ENCODE measurements at regions not wholly inside any gene's neighbourhood (a gene's known extent, or its start where the extent isn't known, plus 50 kb on each side); places are given as distances from the start of the nearest gene placed in this dataset.

- ChIA-PET CTCF (no interaction called here), POLR2A (ENCODE audit: low non-redundant PET) (no interaction called here)
- intact Hi-C loops (cut with micrococcal nuclease; ENCODE audit: unreplicated experiment) = no loop called here
- H3K9me3 ChIP-seq (ENCODE audit: low read depth, low read length, poor library complexity, severe bottlenecking) = no peaks in the 10 kb centered on the region
- H3K27ac ChIP-seq (ENCODE audit: low read depth, low read length, poor library complexity, severe bottlenecking) = no peak overlapping the region
- no peaks in the 10 kb centered on the region for H3K4me1 ChIP-seq (ENCODE audit: insufficient read depth, low read length, poor library complexity, severe bottlenecking)
- no peaks in the 10 kb centered on the region for H3K27me3 ChIP-seq (replicated peaks; ENCODE audit: insufficient read depth, low read depth, low read length, poor library complexity)
- BruUV-seq (replicated peaks) = no TSS peak
- H3K36me3 ChIP-seq (ENCODE audit: insufficient read depth, low read length, poor library complexity, severe bottlenecking) = no peaks in the 10 kb centered on the region
- TF ChIP-seq EZH2 (IDR thresholded peaks at IDR 0.05; ENCODE audit: borderline replicate concordance, low read depth, low read length, poor library complexity, severe bottlenecking) = no peak
- TF ChIP-seq, protein P1, sequence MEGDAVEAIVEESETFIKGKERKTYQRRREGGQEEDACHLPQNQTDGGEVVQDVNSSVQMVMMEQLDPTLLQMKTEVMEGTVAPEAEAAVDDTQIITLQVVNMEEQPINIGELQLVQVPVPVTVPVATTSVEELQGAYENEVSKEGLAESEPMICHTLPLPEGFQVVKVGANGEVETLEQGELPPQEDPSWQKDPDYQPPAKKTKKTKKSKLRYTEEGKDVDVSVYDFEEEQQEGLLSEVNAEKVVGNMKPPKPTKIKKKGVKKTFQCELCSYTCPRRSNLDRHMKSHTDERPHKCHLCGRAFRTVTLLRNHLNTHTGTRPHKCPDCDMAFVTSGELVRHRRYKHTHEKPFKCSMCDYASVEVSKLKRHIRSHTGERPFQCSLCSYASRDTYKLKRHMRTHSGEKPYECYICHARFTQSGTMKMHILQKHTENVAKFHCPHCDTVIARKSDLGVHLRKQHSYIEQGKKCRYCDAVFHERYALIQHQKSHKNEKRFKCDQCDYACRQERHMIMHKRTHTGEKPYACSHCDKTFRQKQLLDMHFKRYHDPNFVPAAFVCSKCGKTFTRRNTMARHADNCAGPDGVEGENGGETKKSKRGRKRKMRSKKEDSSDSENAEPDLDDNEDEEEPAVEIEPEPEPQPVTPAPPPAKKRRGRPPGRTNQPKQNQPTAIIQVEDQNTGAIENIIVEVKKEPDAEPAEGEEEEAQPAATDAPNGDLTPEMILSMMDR (conservative IDR thresholded peaks at IDR 0.05; ENCODE audit: low read depth, low read length) = no peak
- no peak overlapping the region for H3K4me3 ChIP-seq (ENCODE audit: low read depth, low read length, poor library complexity, severe bottlenecking)
- no peak for DNase-seq (ENCODE audit: low spot score)
These were observed 258.2 kb upstream of the RAB6C start for GRCh38 chr2:129721236-129721635.

GRCh38 chr2:129721846-129722245 lies 257.6 kb upstream of the RAB6C start:
- CTCF ChIA-PET = no interaction called here
- DNase-seq (ENCODE audit: low spot score) = no peak
- TF ChIP-seq EZH2 (IDR thresholded peaks at IDR 0.05; ENCODE audit: borderline replicate concordance, low read depth, low read length, poor library complexity, severe bottlenecking) = no peak
- TF ChIP-seq, protein P1 (conservative IDR thresholded peaks at IDR 0.05; ENCODE audit: low read depth, low read length) = no peak
- H3K4me3 ChIP-seq (ENCODE audit: low read depth, low read length, poor library complexity, severe bottlenecking) = no peak overlapping the region
- intact Hi-C loops (cut with micrococcal nuclease; ENCODE audit: unreplicated experiment) = no loop called here
- no peaks in the 10 kb centered on the region for H3K9me3 ChIP-seq (ENCODE audit: low read depth, low read length, poor library complexity, severe bottlenecking)
- BruUV-seq (replicated peaks) = no TSS peak
- no peak overlapping the region for H3K27ac ChIP-seq (ENCODE audit: low read depth, low read length, poor library complexity, severe bottlenecking)
- H3K27me3 ChIP-seq (replicated peaks; ENCODE audit: insufficient read depth, low read depth, low read length, poor library complexity) = no peaks in the 10 kb centered on the region
- no peaks in the 10 kb centered on the region for H3K4me1 ChIP-seq (ENCODE audit: insufficient read depth, low read length, poor library complexity, severe bottlenecking)
- H3K36me3 ChIP-seq (ENCODE audit: insufficient read depth, low read length, poor library complexity, severe bottlenecking) = no peaks in the 10 kb centered on the region
- POLR2A ChIA-PET (ENCODE audit: low non-redundant PET) = no interaction called here

- no TSS peak for BruUV-seq (replicated peaks)
- Histone ChIP-seq H3K4me1 (ENCODE audit: insufficient read depth, low read length, poor library complexity, severe bottlenecking) (no peaks in the 10 kb centered on the region), H3K4me3 (ENCODE audit: low read depth, low read length, poor library complexity, severe bottlenecking) (no peak overlapping the region), H3K36me3 (ENCODE audit: insufficient read depth, low read length, poor library complexity, severe bottlenecking) (no peaks in the 10 kb centered on the region), H3K27ac (ENCODE audit: low read depth, low read length, poor library complexity, severe bottlenecking) (no peak overlapping the region), H3K9me3 (ENCODE audit: low read depth, low read length, poor library complexity, severe bottlenecking) (no peaks in the 10 kb centered on the region), H3K27me3 (replicated peaks; ENCODE audit: insufficient read depth, low read depth, low read length, poor library complexity) (no peaks in the 10 kb centered on the region)
- DNase-seq (ENCODE audit: low spot score) = no peak
- ChIA-PET CTCF (no interaction called here), POLR2A (ENCODE audit: low non-redundant PET) (no interaction called here)
- TF ChIP-seq EZH2 (IDR thresholded peaks at IDR 0.05; ENCODE audit: borderline replicate concordance, low read depth, low read length, poor library complexity, severe bottlenecking) = no peak
- TF ChIP-seq, protein P1 (conservative IDR thresholded peaks at IDR 0.05; ENCODE audit: low read depth, low read length) = no peak
- intact Hi-C loops (cut with micrococcal nuclease; ENCODE audit: unreplicated experiment) = no loop called here
These were observed 257.0 kb upstream of the RAB6C start for GRCh38 chr2:129722306-129723019.

All from A673 (cell line).